HepG2 (cell line): ENCODE measurements at regions not wholly inside any gene's neighbourhood (a gene's known extent, or its start where the extent isn't known, plus 50 kb on each side); places are given as distances from the start of the nearest gene placed in this dataset.

Experiments
- ATAC-seq: fragments of 200-7000 bp; cut with Tn5 transposase; 3 replicates; pipeline ENCODE4 v1.9.1; 2020; ENCODE audit warnings: mild to moderate bottlenecking, moderate library complexity
- BruUV-seq: library from RNA; stranded (reverse); fragments of 400-500 nt; replicated peaks from 2 replicates; lab custom pipeline; 2021; lab: Mats Ljungman, UMichigan
- CTCF ChIA-PET: fragments of 300-600 bp; formaldehyde crosslinking; extraction: SDS; loops from one replicate; lab custom pipeline; 2021; ENCODE audit warnings: low total read pairs, inconsistent platforms, low intra/inter-chr PET ratio; lab: Yijun Ruan, JAX
- POLR2A ChIA-PET: fragments of 350-600 bp; sonication (Branson Sonifier 250); formaldehyde crosslinking; loops from one replicate; lab custom pipeline; 2020; ENCODE audit warnings: antibody characterized with exemption, inconsistent platforms; lab: Yijun Ruan, JAX
- DNase-seq: peaks from one replicate; pipeline ENCODE4 v3.0.0-alpha.2; 2015; ENCODE audit warnings: low spot score
- FAIRE-seq: peaks from 3 replicates; lab custom pipeline; 2011; peaks lifted over from hg19 to GRCh38; lab: Jason Lieb, UNC
- H2AFZ ChIP-seq: one replicate; pipeline ENCODE4 v1.6.1; 2011; ENCODE audit warnings: low read length, inconsistent platforms
- H3K27ac ChIP-seq: fragments of 300-600 bp; 3 replicates; pipeline ENCODE4 v1.8.0; 2011; ENCODE audit warnings: mixed run types, mild to moderate bottlenecking, mixed read lengths, low read length, inconsistent platforms; ENCODE audit not compliant: insufficient read depth; ENCODE audit errors: extremely low read length
- H3K27me3 ChIP-seq, 2 experiments: fragments of 200-600 bp in 1 of 2; 2 replicates in 1 of 2; 3 replicates in 1 of 2; pipeline versions ENCODE4 v1.6.0 to v1.8.0; 2011; ENCODE audit warnings: low read length in 2 of 2, mild to moderate bottlenecking in 2 of 2, moderate library complexity in 2 of 2, inconsistent platforms in 1 of 2; ENCODE audit not compliant: insufficient read depth in 2 of 2, control insufficient read depth in 1 of 2
- H3K36me3 ChIP-seq, 2 experiments: fragments of 200-600 bp in 1 of 2; replicated peaks in 1 of 2; 2 replicates in 1 of 2; 3 replicates in 1 of 2; pipeline versions ENCODE4 v1.5.1 to v1.8.0; 2011; ENCODE audit warnings: low read length in 2 of 2, inconsistent platforms in 1 of 2; ENCODE audit not compliant: insufficient read depth in 2 of 2, control insufficient read depth in 1 of 2
- H3K4me1 ChIP-seq: 2 replicates; pipeline ENCODE4 v1.5.1; 2012; ENCODE audit warnings: low read length, inconsistent platforms; ENCODE audit not compliant: insufficient read depth
- H3K4me2 ChIP-seq: 2 replicates; pipeline ENCODE4 v1.6.0; 2011; ENCODE audit warnings: low read depth, low read length, inconsistent platforms
- H3K4me3 ChIP-seq, 3 experiments: fragments of 200-600 bp in 1 of 3; sonication (generic), shearing (Covaris generic) in 1 of 3; replicated peaks in 1 of 3; 2 replicates each; pipeline ENCODE4 v1.5.1; 2011 to 2016; ENCODE audit warnings: low read length in 3 of 3, inconsistent platforms in 2 of 3, low read depth in 2 of 3, mild to moderate bottlenecking in 2 of 3, control low read depth in 1 of 3, mixed read lengths in 1 of 3; ENCODE audit not compliant: insufficient read depth in 1 of 3
- H3K79me2 ChIP-seq: one replicate; pipeline ENCODE4 v1.6.1; 2011; ENCODE audit warnings: low read length, inconsistent platforms; ENCODE audit not compliant: insufficient read depth
- H3K9ac ChIP-seq: 2 replicates; pipeline ENCODE4 v1.6.0; 2011; ENCODE audit warnings: mild to moderate bottlenecking, low read depth, low read length, inconsistent platforms; ENCODE audit not compliant: insufficient read depth
- H3K9me3 ChIP-seq: 2 replicates; pipeline ENCODE4 v1.5.1; 2012; ENCODE audit warnings: mild to moderate bottlenecking, low read length
- H4K20me1 ChIP-seq: 2 replicates; pipeline ENCODE4 v1.6.0; 2011; ENCODE audit warnings: inconsistent platforms, mild to moderate bottlenecking, low read length, moderate library complexity; ENCODE audit not compliant: insufficient read depth
- FOXK2 ChIP-seq: fragments of 450-650 bp; IDR thresholded peaks from 2 replicates; pipeline ENCODE4 v1.6.1; 2016
- GABPA ChIP-seq, 2 experiments: IDR thresholded peaks; 2 replicates each; pipeline ENCODE4 v1.6.1; 2011 to 2016; ENCODE audit warnings: low read depth in 2 of 2, low read length in 1 of 2, missing biosample characterization in 1 of 2, missing genetic modification characterization in 1 of 2
- GTF3A ChIP-seq: sonication (generic); formaldehyde crosslinking; conservative IDR thresholded peaks from 2 replicates; pipeline ENCODE4 v1.4.0; 2020; ENCODE audit warnings: mild to moderate bottlenecking, missing genetic modification reagents
- HNRNPUL1 ChIP-seq: fragments of 200-400 bp; formaldehyde crosslinking; IDR thresholded peaks from 2 replicates; pipeline ENCODE4 v1.6.1; 2017; ENCODE audit warnings: low read depth, mild to moderate bottlenecking, low read length, moderate library complexity
- SALL1 ChIP-seq: sonication (generic); formaldehyde crosslinking; IDR thresholded peaks from 2 replicates; pipeline ENCODE4 v1.8.0; 2022; ENCODE audit warnings: mild to moderate bottlenecking, missing genetic modification reagents
- TMF1 ChIP-seq: sonication (generic); formaldehyde crosslinking; IDR thresholded peaks from 2 replicates; pipeline ENCODE4 v1.8.1; 2022; ENCODE audit warnings: low read depth, missing genetic modification reagents
- ZNF17 ChIP-seq: sonication (generic); formaldehyde crosslinking; IDR thresholded peaks from 2 replicates; pipeline ENCODE4 v1.5.0; 2020; ENCODE audit warnings: mild to moderate bottlenecking, missing genetic modification reagents
- ZNF432 ChIP-seq: sonication (generic); formaldehyde crosslinking; IDR thresholded peaks from 2 replicates; pipeline ENCODE4 v1.5.0; 2020; ENCODE audit warnings: missing genetic modification reagents, mild to moderate bottlenecking, borderline replicate concordance
- ZNF772 ChIP-seq: sonication (generic); formaldehyde crosslinking; IDR thresholded peaks from 2 replicates; pipeline ENCODE4 v1.5.0; 2020; ENCODE audit warnings: mild to moderate bottlenecking, missing genetic modification reagents
- ZNF777 ChIP-seq: sonication (generic); formaldehyde crosslinking; IDR thresholded peaks from 2 replicates; pipeline ENCODE4 v1.4.0; 2020; ENCODE audit warnings: missing genetic modification reagents
- WGBS: methylation state at CpG from one replicate; pipeline ENCODE4 v1.1.6; 2017; ENCODE audit warnings: low lambda C conversion rate; 5-methylcytosine and 5-hydroxymethylcytosine counted together
- in situ Hi-C: cut with HindIII; loops from 2 replicates; pipeline ENCODE4 v1.10.0; 2017; ENCODE audit warnings: low pct_unique_long_range_greater_than_20kb; ENCODE audit not compliant: extremely low pct_ligation_motif_present
- intact Hi-C: fragments of 100-400 bp; cut with micrococcal nuclease; formaldehyde crosslinking; loops from one replicate; pipeline ENCODE4 v1.10.0; 2022; ENCODE audit not compliant: unreplicated experiment
- TF ChIP-seq, protein P1 (sequence below): sonication (generic); formaldehyde crosslinking; conservative IDR thresholded peaks from 2 replicates; pipeline ENCODE4 v1.8.0; 2022; ENCODE audit warnings: missing genetic modification reagents
- TF ChIP-seq, protein P2 (sequence below): IDR thresholded peaks from 2 replicates; pipeline ENCODE4 v1.6.1; 2016; ENCODE audit warnings: missing compliant biosample characterization, missing genetic modification reagents, borderline replicate concordance
- TF ChIP-seq, protein P3 (sequence below): IDR thresholded peaks from 2 replicates; pipeline ENCODE4 v1.6.1; 2012; ENCODE audit warnings: low read length, improper control_type of control experiment
- TF ChIP-seq, protein P4 (sequence below): sonication (generic); formaldehyde crosslinking; IDR thresholded peaks from 2 replicates; pipeline ENCODE4 v1.4.0; 2020; ENCODE audit warnings: missing genetic modification reagents
- TF ChIP-seq, protein P5 (sequence below): sonication (generic); formaldehyde crosslinking; IDR thresholded peaks from 2 replicates; pipeline ENCODE4 v1.4.0; 2020; ENCODE audit warnings: mild to moderate bottlenecking, missing genetic modification reagents

DNA sequence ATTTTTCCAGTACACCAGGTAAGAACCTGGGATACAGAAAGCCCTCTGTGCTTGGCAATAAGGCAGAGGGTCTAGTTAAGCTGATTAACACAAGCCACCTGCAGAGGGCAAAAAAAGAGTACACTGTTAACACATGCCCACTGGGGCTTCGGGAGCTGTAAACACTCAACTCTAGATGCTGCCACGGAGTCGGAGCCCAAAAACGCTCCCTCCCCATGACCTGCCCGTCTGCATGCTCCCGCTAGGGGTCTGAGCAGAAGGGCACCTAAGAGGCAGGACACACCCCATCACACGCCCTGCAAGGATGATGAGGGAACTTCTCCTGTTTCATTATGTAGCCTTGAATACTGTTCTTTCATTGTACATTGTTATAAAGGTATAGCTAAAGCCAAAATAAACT is 715.6 kb upstream of the AADAT start:
- intact Hi-C loops, result no loop called here
- ATAC-seq, result peak; percentile 54; the same call in 2 of the 3 replicates
- CTCF ChIA-PET, result no interaction called here
- TF ChIP-seq, protein P1, sequence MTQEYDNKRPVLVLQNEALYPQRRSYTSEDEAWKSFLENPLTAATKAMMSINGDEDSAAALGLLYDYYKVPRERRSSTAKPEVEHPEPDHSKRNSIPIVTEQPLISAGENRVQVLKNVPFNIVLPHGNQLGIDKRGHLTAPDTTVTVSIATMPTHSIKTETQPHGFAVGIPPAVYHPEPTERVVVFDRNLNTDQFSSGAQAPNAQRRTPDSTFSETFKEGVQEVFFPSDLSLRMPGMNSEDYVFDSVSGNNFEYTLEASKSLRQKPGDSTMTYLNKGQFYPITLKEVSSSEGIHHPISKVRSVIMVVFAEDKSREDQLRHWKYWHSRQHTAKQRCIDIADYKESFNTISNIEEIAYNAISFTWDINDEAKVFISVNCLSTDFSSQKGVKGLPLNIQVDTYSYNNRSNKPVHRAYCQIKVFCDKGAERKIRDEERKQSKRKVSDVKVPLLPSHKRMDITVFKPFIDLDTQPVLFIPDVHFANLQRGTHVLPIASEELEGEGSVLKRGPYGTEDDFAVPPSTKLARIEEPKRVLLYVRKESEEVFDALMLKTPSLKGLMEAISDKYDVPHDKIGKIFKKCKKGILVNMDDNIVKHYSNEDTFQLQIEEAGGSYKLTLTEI (CRISPR knock-in tag), result no peak
- TF ChIP-seq ZNF777 (no peak), ZNF432 (no peak), GABPA (IDR thresholded peaks at IDR 0.05; ENCODE audit: low read depth, low read length) (no peak), GABPA (CRISPR knock-in tag; IDR thresholded peaks at IDR 0.05; ENCODE audit: low read depth) (no peak), GTF3A (CRISPR knock-in tag) (no peak), SALL1 (no peak), ZNF17 (no peak), ZNF772 (CRISPR knock-in tag) (no peak), FOXK2 (no peak), TMF1 (CRISPR knock-in tag) (no peak), HNRNPUL1 (no peak)
- TF ChIP-seq, protein P2, sequence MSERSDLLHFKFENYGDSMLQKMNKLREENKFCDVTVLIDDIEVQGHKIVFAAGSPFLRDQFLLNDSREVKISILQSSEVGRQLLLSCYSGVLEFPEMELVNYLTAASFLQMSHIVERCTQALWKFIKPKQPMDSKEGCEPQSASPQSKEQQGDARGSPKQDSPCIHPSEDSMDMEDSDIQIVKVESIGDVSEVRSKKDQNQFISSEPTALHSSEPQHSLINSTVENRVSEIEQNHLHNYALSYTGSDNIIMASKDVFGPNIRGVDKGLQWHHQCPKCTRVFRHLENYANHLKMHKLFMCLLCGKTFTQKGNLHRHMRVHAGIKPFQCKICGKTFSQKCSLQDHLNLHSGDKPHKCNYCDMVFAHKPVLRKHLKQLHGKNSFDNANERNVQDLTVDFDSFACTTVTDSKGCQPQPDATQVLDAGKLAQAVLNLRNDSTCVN, result no peak
- TF ChIP-seq, protein P3, sequence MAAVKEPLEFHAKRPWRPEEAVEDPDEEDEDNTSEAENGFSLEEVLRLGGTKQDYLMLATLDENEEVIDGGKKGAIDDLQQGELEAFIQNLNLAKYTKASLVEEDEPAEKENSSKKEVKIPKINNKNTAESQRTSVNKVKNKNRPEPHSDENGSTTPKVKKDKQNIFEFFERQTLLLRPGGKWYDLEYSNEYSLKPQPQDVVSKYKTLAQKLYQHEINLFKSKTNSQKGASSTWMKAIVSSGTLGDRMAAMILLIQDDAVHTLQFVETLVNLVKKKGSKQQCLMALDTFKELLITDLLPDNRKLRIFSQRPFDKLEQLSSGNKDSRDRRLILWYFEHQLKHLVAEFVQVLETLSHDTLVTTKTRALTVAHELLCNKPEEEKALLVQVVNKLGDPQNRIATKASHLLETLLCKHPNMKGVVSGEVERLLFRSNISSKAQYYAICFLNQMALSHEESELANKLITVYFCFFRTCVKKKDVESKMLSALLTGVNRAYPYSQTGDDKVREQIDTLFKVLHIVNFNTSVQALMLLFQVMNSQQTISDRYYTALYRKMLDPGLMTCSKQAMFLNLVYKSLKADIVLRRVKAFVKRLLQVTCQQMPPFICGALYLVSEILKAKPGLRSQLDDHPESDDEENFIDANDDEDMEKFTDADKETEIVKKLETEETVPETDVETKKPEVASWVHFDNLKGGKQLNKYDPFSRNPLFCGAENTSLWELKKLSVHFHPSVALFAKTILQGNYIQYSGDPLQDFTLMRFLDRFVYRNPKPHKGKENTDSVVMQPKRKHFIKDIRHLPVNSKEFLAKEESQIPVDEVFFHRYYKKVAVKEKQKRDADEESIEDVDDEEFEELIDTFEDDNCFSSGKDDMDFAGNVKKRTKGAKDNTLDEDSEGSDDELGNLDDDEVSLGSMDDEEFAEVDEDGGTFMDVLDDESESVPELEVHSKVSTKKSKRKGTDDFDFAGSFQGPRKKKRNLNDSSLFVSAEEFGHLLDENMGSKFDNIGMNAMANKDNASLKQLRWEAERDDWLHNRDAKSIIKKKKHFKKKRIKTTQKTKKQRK, result no peak
- TF ChIP-seq, protein P4, sequence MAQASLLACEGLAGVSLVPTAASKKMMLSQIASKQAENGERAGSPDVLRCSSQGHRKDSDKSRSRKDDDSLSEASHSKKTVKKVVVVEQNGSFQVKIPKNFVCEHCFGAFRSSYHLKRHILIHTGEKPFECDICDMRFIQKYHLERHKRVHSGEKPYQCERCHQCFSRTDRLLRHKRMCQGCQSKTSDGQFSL, result no peak
- TF ChIP-seq, protein P5, sequence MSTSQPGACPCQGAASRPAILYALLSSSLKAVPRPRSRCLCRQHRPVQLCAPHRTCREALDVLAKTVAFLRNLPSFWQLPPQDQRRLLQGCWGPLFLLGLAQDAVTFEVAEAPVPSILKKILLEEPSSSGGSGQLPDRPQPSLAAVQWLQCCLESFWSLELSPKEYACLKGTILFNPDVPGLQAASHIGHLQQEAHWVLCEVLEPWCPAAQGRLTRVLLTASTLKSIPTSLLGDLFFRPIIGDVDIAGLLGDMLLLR (CRISPR knock-in tag), result no peak

More for the DNA sequence above, 715.6 kb upstream of the AADAT start:
- no peaks in the 10 kb centered on the region for H3K27me3 ChIP-seq
- WGBS, result 20% methylated on average over 6 of the region's 7 CpGs
- H3K4me3 ChIP-seq, result no peak overlapping the region
- DNase-seq, result peak; percentile 1
- POLR2A ChIA-PET, result no interaction called here
- no peaks in the 10 kb centered on the region for H3K9me3 ChIP-seq
- H2AFZ ChIP-seq, result no peak overlapping the region
- no TSS peak for BruUV-seq
- H4K20me1 ChIP-seq, result no peaks in the 10 kb centered on the region
- no peaks in the 10 kb centered on the region for H3K36me3 ChIP-seq
- no peaks in the 10 kb centered on the region for H3K4me1 ChIP-seq
- no peak overlapping the region for H3K27ac ChIP-seq
- in situ Hi-C loops, result no loop called here
- no peak overlapping the region for H3K9ac ChIP-seq
- H3K79me2 ChIP-seq, result no peaks in the 10 kb centered on the region
- FAIRE-seq, result no peak
- no peak overlapping the region for H3K4me2 ChIP-seq
